HCT116 (cell line): ENCODE measurements at regions not wholly inside any gene's neighbourhood (a gene's known extent, or its start where the extent isn't known, plus 50 kb on each side); places are given as distances from the start of the nearest gene placed in this dataset.

Source experiments
- ATAC-seq: fragments of 200-7000 bp; cut with Tn5 transposase; 2 replicates; pipeline ENCODE4 v1.9.1; 2020; ENCODE audit warnings: mild to moderate bottlenecking, moderate library complexity
- BruUV-seq: library from RNA; stranded (reverse); fragments of 400-500 nt; replicated peaks from 2 replicates; lab custom pipeline; 2021; lab: Mats Ljungman, UMichigan
- CTCF ChIA-PET: fragments of 300-600 bp; sonication (Branson Sonifier 250); formaldehyde crosslinking; loops from one replicate; lab custom pipeline; 2021; ENCODE audit warnings: antibody characterized with exemption; lab: Charles Lee
- POLR2A ChIA-PET: fragments of 300-600, 350-600 bp; sonication (Branson Sonifier 250); formaldehyde crosslinking; loops from one replicate; lab custom pipeline; 2021; ENCODE audit warnings: antibody characterized with exemption; lab: Charles Lee
- RAD21 ChIA-PET, 2 experiments: fragments of 300-600 bp; sonication (Branson Sonifier 250); formaldehyde crosslinking; loops; one replicate each; lab custom pipeline; 2023; ENCODE audit warnings: low total read pairs in 2 of 2; ENCODE audit not compliant: uncharacterized antibody in 2 of 2, unreplicated experiment in 2 of 2, low non-redundant PET in 1 of 2; lab: Charles Lee
- DNase-seq: peaks from one replicate; pipeline ENCODE4 v3.0.0-alpha.2; 2010; ENCODE audit warnings: low read depth, low spot score
- H2AFZ ChIP-seq: fragments of 200-600 bp; shearing (Covaris generic), sonication (generic); 2 replicates; pipeline ENCODE4 v1.6.1; 2017; ENCODE audit warnings: low read depth, mixed run types, mixed read lengths, antibody characterized with exemption, low read length; ENCODE audit not compliant: poor library complexity, severe bottlenecking
- H3K27ac ChIP-seq: 2 replicates; pipeline ENCODE4 v1.5.1; 2012; ENCODE audit warnings: low read depth, low read length
- H3K27me3 ChIP-seq: fragments of 200-600 bp; sonication (generic); 2 replicates; pipeline ENCODE4 v1.6.1; 2016; ENCODE audit warnings: mixed run types, low read length, mixed read lengths; ENCODE audit not compliant: insufficient read depth
- H3K36me3 ChIP-seq, 2 experiments: fragments of 200-500 bp in 1 of 2; fragments of 200-600 bp in 1 of 2; sonication (Bioruptor generic) in 1 of 2; sonication (generic) in 1 of 2; 2 replicates each; pipeline versions ENCODE4 v1.5.1 to v1.6.1; 2014 to 2016; ENCODE audit warnings: low read length in 2 of 2, inconsistent platforms in 1 of 2, mixed read lengths in 1 of 2, mixed run types in 1 of 2; ENCODE audit not compliant: insufficient read depth in 2 of 2, control insufficient read depth in 1 of 2
- H3K4me1 ChIP-seq, 2 experiments: fragments of 200-600 bp in 1 of 2; sonication (generic) in 1 of 2; 2 replicates each; pipeline versions ENCODE4 v1.5.1 to v1.6.1; 2012 to 2017; ENCODE audit warnings: low read length in 2 of 2, inconsistent platforms in 1 of 2, mild to moderate bottlenecking in 1 of 2, mixed read lengths in 1 of 2, mixed run types in 1 of 2, moderate library complexity in 1 of 2; ENCODE audit not compliant: insufficient read depth in 2 of 2, control insufficient read depth in 1 of 2
- H3K4me2 ChIP-seq: fragments of 200-600 bp; sonication (generic); 2 replicates; pipeline ENCODE4 v1.6.1; 2017; ENCODE audit warnings: mixed run types, low read length, mixed read lengths
- H3K4me3 ChIP-seq, 2 experiments: fragments of 200-600 bp in 1 of 2; sonication (generic) in 1 of 2; replicated peaks in 1 of 2; 2 replicates each; pipeline ENCODE4 v1.5.1; 2011 to 2016; ENCODE audit warnings: low read length in 2 of 2, control low read depth in 1 of 2, low read depth in 1 of 2, mild to moderate bottlenecking in 1 of 2, mixed read lengths in 1 of 2, mixed run types in 1 of 2
- H3K79me2 ChIP-seq: fragments of 200-600 bp; sonication (generic); 2 replicates; pipeline ENCODE4 v1.6.1; 2017; ENCODE audit warnings: mild to moderate bottlenecking, mixed run types, low read length, moderate library complexity, mixed read lengths; ENCODE audit not compliant: insufficient read depth
- H3K9ac ChIP-seq: fragments of 200-600 bp; sonication (generic); 2 replicates; pipeline ENCODE4 v1.6.1; 2016; ENCODE audit warnings: low read length, mixed read lengths
- H3K9me2 ChIP-seq: fragments of 200-600 bp; sonication (generic), shearing (Covaris generic); 2 replicates; pipeline ENCODE4 v1.6.1; 2017; ENCODE audit warnings: mixed run types, mild to moderate bottlenecking, moderate library complexity; ENCODE audit not compliant: insufficient read depth
- H3K9me3 ChIP-seq, 2 experiments: fragments of 200-500 bp in 1 of 2; fragments of 200-600 bp in 1 of 2; sonication (Bioruptor generic) in 1 of 2; sonication (generic) in 1 of 2; 2 replicates each; pipeline ENCODE4 v1.6.1; 2014 to 2017; ENCODE audit warnings: low read length in 2 of 2, mixed read lengths in 2 of 2, inconsistent platforms in 1 of 2, low read depth in 1 of 2, mild to moderate bottlenecking in 1 of 2, mixed run types in 1 of 2, moderate library complexity in 1 of 2; ENCODE audit not compliant: control insufficient read depth in 1 of 2, insufficient read depth in 1 of 2
- H4K20me1 ChIP-seq: fragments of 200-600 bp; sonication (generic), shearing (Covaris generic); 2 replicates; pipeline ENCODE4 v1.6.1; 2017; ENCODE audit warnings: mixed run types, mild to moderate bottlenecking, moderate library complexity; ENCODE audit not compliant: insufficient read depth
- ATF3 ChIP-seq: IDR thresholded peaks from 2 replicates; pipeline ENCODE4 v1.6.1; 2012
- CEBPB ChIP-seq: IDR thresholded peaks from 2 replicates; pipeline ENCODE4 v1.6.1; 2012; ENCODE audit warnings: low read depth
- EGR1 ChIP-seq: IDR thresholded peaks from 2 replicates; pipeline ENCODE4 v1.6.1; 2012; ENCODE audit warnings: low read depth
- EZH2 ChIP-seq: fragments of 200-600 bp; sonication (generic); IDR thresholded peaks from 2 replicates; pipeline ENCODE4 v1.6.1; 2017; ENCODE audit warnings: antibody characterized with exemption, mixed run types
- EZH2phosphoT487 ChIP-seq: fragments of 200-600 bp; IDR thresholded peaks from 2 replicates; pipeline ENCODE4 v1.6.1; 2018; ENCODE audit warnings: antibody characterized with exemption, borderline replicate concordance
- FOSL1 ChIP-seq: IDR thresholded peaks from 2 replicates; pipeline ENCODE4 v1.6.1; 2012; ENCODE audit warnings: low read depth
- JUND ChIP-seq: IDR thresholded peaks from 2 replicates; pipeline ENCODE4 v1.6.1; 2012
- POLR2A ChIP-seq: IDR thresholded peaks from 2 replicates; pipeline ENCODE4 v1.7.0; 2011; ENCODE audit warnings: borderline replicate concordance; ENCODE audit not compliant: insufficient read depth, insufficient read length; ENCODE audit errors: extremely low read depth
- POLR2AphosphoS5 ChIP-seq: IDR thresholded peaks from 2 replicates; pipeline ENCODE4 v1.6.1; 2011; ENCODE audit warnings: mild to moderate bottlenecking, low read depth, low read length, moderate library complexity
- SRF ChIP-seq: IDR thresholded peaks from 2 replicates; pipeline ENCODE4 v1.6.1; 2012; ENCODE audit warnings: low read depth
- TCF7L2 ChIP-seq: IDR thresholded peaks from 2 replicates; pipeline ENCODE4 v1.7.0; 2011; ENCODE audit warnings: borderline replicate concordance, inconsistent platforms; ENCODE audit not compliant: insufficient read depth, insufficient read length; ENCODE audit errors: extremely low read depth
- ZNF274 ChIP-seq: fragments of 200-500 bp; sonication (Bioruptor generic); IDR thresholded peaks from 2 replicates; pipeline ENCODE4 v1.6.1; 2014; ENCODE audit warnings: mild to moderate bottlenecking, low read depth, low read length, inconsistent platforms
- intact Hi-C: fragments of 100-400 bp; cut with micrococcal nuclease; formaldehyde crosslinking; loops from 2 replicates; pipeline ENCODE4 v1.10.0; 2022
- TF ChIP-seq, protein P1 (sequence below): IDR thresholded peaks from 2 replicates; pipeline ENCODE4 v1.6.1; 2011; ENCODE audit warnings: mild to moderate bottlenecking, low read length, moderate library complexity; ENCODE audit not compliant: insufficient replicate concordance; ENCODE audit errors: extremely low read depth
- TF ChIP-seq, protein P2 (sequence below), 3 experiments: fragments of 200-600 bp in 1 of 3; sonication (generic) in 1 of 3; IDR thresholded peaks in 2 of 3; conservative IDR thresholded peaks in 1 of 3; 2 replicates each; pipeline ENCODE4 v1.5.1; 2012 to 2017; ENCODE audit warnings: low read depth in 2 of 3, low read length in 2 of 3, antibody characterized with exemption in 1 of 3, borderline replicate concordance in 1 of 3, control low read depth in 1 of 3, mild to moderate bottlenecking in 1 of 3, mixed read lengths in 1 of 3, mixed run types in 1 of 3, moderate library complexity in 1 of 3; ENCODE audit not compliant: insufficient read depth in 1 of 3

GRCh38 chr14:84180336-84180735 lies 1349.6 kb upstream of the FLRT2 start:
- H3K9me3 ChIP-seq: peaks cover 12 to 26% of the 10 kb centered on the region in 2 experiments; a peak in 3 of 4 replicates
- CTCF ChIA-PET: no interaction called here
- ATAC-seq: no peak

More at GRCh38 chr14:84180336-84180735, 1349.6 kb upstream of the FLRT2 start:
- BruUV-seq: no TSS peak
- TF ChIP-seq TCF7L2 (no peak), JUND (no peak), ZNF274 (no peak), ATF3 (no peak), EGR1 (no peak), POLR2A (no peak), EZH2phosphoT487 (no peak), POLR2AphosphoS5 (no peak), FOSL1 (no peak), EZH2 (no peak), CEBPB (no peak), SRF (no peak)
- TF ChIP-seq, protein P1, sequence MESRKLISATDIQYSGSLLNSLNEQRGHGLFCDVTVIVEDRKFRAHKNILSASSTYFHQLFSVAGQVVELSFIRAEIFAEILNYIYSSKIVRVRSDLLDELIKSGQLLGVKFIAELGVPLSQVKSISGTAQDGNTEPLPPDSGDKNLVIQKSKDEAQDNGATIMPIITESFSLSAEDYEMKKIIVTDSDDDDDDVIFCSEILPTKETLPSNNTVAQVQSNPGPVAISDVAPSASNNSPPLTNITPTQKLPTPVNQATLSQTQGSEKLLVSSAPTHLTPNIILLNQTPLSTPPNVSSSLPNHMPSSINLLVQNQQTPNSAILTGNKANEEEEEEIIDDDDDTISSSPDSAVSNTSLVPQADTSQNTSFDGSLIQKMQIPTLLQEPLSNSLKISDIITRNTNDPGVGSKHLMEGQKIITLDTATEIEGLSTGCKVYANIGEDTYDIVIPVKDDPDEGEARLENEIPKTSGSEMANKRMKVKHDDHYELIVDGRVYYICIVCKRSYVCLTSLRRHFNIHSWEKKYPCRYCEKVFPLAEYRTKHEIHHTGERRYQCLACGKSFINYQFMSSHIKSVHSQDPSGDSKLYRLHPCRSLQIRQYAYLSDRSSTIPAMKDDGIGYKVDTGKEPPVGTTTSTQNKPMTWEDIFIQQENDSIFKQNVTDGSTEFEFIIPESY: no peak
- TF ChIP-seq, protein P2, sequence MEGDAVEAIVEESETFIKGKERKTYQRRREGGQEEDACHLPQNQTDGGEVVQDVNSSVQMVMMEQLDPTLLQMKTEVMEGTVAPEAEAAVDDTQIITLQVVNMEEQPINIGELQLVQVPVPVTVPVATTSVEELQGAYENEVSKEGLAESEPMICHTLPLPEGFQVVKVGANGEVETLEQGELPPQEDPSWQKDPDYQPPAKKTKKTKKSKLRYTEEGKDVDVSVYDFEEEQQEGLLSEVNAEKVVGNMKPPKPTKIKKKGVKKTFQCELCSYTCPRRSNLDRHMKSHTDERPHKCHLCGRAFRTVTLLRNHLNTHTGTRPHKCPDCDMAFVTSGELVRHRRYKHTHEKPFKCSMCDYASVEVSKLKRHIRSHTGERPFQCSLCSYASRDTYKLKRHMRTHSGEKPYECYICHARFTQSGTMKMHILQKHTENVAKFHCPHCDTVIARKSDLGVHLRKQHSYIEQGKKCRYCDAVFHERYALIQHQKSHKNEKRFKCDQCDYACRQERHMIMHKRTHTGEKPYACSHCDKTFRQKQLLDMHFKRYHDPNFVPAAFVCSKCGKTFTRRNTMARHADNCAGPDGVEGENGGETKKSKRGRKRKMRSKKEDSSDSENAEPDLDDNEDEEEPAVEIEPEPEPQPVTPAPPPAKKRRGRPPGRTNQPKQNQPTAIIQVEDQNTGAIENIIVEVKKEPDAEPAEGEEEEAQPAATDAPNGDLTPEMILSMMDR (IDR thresholded peaks at IDR 0.05 in 2 of 3, conservative IDR thresholded peaks at IDR 0.05 in 1 of 3; ENCODE audit: borderline replicate concordance in 1 of 3, insufficient read depth in 1 of 3, low read depth in 2 of 3, low read length in 2 of 3): no peak
- H3K4me2 ChIP-seq: no peak overlapping the region
- no peak overlapping the region for H2AFZ ChIP-seq
- no peaks in the 10 kb centered on the region for H3K27me3 ChIP-seq
- H3K36me3 ChIP-seq: no peaks in the 10 kb centered on the region
- H3K4me1 ChIP-seq: no peaks in the 10 kb centered on the region
- no peak overlapping the region for H3K4me3 ChIP-seq
- no peaks in the 10 kb centered on the region for H3K79me2 ChIP-seq
- H3K9ac ChIP-seq: no peak overlapping the region
- no peak overlapping the region for H3K27ac ChIP-seq
- ChIA-PET RAD21 (no interaction called here), POLR2A (no interaction called here)
- intact Hi-C loops: no loop called here
- H4K20me1 ChIP-seq: no peaks in the 10 kb centered on the region
- no peak for DNase-seq
- H3K9me2 ChIP-seq: no peaks in the 10 kb centered on the region
